ENCODE measurements at regions not wholly inside any gene's neighbourhood (a gene's known extent, or its start where the extent isn't known, plus 50 kb on each side); places are given as distances from the start of the nearest gene placed in this dataset.

GRCh38 chr2:163428187-163428586 is 307.6 kb downstream of the FIGN start:
- TF ChIP-seq, protein P1, sequence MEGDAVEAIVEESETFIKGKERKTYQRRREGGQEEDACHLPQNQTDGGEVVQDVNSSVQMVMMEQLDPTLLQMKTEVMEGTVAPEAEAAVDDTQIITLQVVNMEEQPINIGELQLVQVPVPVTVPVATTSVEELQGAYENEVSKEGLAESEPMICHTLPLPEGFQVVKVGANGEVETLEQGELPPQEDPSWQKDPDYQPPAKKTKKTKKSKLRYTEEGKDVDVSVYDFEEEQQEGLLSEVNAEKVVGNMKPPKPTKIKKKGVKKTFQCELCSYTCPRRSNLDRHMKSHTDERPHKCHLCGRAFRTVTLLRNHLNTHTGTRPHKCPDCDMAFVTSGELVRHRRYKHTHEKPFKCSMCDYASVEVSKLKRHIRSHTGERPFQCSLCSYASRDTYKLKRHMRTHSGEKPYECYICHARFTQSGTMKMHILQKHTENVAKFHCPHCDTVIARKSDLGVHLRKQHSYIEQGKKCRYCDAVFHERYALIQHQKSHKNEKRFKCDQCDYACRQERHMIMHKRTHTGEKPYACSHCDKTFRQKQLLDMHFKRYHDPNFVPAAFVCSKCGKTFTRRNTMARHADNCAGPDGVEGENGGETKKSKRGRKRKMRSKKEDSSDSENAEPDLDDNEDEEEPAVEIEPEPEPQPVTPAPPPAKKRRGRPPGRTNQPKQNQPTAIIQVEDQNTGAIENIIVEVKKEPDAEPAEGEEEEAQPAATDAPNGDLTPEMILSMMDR (IDR thresholded peaks at IDR 0.05; ENCODE audit: insufficient read depth, low read length, poor library complexity, severe bottlenecking), result no peak
- TF ChIP-seq EZH2phosphoT487 (conservative IDR thresholded peaks at IDR 0.05; ENCODE audit: low read length), result no peak
